HS-5 (cell line): ENCODE measurements at regions not wholly inside any gene's neighbourhood (a gene's known extent, or its start where the extent isn't known, plus 50 kb on each side); places are given as distances from the start of the nearest gene placed in this dataset.
"Not testable (repeated sequence)": the region's sequence is repeated elsewhere in the genome, so short reads cannot be mapped to it uniquely, and the experiment has no call there.

ENCODE experiments used
- DNase-seq: peaks from one replicate; pipeline ENCODE4 v3.0.0-alpha.2; 2012; ENCODE audit warnings: low read depth

DNA sequence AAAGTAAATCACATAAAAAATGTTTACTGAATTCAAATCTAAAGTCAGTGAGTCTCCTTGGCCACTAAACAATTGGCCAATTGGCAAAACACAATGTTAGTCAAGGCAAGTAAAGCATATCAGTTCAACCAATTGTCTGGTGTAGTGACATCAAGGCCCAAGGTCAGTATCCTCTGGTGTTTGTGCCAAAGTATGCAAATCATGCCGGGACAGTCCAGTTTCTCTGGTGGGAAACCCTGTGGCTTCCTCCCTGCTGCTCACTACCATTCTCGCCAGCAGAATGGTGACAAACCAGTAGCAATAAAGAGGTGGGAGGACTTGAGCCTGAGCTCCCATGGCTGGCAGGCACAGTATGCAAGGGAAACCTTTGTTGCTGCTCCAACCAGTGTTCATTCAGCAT lies 314.9 kb upstream of the FGF13 start:
- DNase-seq, result no peak

DNA sequence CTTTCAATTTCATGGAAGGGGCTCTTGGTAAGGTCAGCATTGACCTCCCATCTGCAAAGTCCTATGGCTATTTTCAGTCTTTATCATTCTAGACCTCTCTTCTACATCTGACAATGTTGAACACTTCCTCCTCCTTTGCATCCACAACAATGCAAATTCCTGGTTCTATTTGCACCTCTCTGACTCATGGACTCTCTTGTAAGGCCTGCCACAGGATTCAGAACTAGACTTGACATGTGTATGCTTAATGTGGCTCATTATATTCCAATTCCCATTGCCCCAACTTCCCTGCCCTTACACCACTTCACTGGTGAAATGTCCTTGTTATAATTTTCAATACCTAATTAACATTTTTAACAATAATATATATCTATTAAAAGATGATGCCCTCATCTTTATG lies 314.3 kb upstream of the FGF13 start:
- DNase-seq, result no peak

DNA sequence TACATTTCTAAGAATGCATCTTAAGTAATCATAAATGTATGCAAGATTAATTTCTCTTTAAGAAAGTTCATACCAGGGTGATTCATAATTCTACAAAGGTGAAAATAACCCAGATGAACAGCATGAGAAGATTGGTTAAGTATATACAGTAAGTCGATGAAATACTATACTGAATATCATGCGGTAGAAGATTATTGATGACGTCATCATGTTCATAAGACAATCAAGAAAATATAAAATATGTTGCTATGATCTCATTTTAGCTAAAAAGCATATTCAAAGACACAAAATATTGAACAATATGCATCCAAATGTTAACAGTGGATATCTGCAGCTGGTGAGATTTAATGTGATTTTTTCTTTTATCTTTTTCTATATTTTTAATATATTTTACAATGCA lies 312.0 kb upstream of the FGF13 start:
- no peak for DNase-seq

DNA sequence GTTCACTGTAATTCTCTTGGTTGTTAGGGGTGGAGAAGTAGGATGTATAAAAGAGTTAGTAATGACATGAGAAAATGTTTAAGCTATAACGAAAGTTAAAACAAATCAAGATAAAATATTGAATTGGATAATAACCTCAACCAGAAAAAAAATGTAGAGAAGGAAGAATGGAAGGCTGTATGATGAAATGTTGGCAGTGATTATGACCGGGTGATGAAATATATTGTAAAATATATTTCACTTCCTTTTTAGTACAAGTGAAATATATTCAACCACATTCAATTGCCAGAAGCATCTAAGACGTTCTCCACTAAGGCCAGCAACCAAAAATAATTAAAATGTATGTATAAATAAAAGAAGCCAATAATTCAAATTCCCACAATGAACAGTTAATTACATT lies 309.3 kb upstream of the FGF13 start:
- no peak for DNase-seq

DNA sequence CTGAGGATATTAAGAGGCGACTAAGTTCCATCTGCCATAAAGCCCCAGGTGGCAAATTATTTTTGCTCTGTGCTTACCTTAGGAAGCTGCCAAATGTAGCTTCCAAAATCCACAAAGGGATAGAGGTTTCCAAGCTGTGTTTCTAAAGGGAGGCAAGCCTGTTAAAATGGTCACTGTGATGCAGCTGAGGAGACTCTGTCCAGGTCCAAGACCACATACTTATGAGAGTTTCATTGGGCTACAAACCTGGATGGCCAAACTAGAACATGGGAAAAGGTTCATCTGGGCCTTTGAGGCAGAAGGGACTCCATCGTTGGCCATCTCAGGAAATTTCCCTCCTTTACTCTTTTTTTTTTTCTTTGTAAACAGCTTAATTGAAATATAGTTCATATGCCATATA lies 306.9 kb upstream of the FGF13 start:
- DNase-seq, result no peak

DNA sequence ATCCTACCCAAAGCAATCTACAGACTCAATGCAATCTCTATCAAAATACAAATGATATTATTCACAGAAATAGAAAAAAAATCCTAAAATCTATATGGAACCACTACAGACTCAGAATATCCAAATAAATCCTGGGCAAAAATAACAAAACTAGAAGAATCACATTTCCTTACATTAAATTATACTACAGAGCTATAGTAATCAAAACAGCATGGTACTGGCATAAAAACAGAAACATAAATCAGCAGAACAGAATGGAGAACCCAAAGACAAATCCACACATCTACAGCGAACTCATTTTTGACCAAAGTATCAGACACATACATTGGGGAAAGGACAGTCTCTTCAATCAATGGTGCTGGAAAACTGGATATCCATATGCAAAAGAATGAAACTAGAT lies 304.1 kb upstream of the FGF13 start:
- DNase-seq, result no peak

DNA sequence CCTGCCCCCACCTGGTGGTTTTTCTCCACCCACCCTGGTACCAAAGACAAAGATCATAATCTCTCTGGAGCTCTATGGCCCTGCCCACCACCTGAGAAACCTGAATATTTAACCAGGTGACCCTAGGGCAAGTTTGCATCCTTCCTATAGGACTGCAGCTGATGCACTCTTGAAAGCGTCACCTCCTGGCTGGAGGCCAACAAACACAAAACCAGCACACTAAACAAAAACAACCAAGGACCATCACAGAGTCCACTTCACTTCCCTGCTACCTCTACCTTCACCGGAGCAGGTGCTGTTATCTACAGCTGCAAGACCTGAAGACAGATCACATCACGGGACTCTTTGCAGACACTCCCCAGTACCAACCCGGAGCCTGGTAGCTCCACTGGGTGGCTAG lies 296.7 kb upstream of the FGF13 start:
- DNase-seq, result no peak

DNA sequence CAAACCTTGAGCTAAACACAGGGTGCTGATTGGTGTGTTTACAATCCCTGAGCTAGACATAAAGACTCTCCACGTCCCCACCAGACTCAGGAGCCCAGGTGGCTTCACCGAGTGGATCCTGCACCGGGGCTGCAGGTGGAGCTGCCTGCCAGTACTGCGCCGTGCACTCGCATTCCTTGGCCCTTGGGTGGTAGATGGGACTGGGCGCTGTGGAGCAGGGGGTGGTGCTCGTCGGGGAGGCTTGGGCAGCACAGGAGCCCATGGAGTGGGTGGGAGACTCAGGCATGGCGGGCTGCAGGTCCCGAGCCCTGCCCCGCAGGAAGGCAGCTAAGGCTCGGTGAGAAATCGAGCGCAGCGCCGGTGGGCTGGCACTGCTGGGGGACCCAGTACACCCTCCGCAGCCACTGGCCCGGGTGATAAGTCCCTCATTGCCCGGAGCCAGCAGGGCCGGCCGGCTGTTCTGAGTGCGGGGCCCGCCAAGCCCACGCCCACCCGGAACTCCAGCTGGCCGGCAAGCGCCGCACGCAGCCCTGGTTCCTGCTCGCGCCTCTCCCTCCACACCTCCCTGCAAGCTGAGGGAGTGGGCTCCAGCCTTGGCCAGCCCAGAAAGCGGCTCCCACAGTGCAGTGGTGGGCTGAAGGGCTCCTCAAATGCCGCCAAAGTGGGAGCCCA lies 292.5 kb upstream of the FGF13 start:
- DNase-seq, result not testable (repeated sequence)

DNA sequence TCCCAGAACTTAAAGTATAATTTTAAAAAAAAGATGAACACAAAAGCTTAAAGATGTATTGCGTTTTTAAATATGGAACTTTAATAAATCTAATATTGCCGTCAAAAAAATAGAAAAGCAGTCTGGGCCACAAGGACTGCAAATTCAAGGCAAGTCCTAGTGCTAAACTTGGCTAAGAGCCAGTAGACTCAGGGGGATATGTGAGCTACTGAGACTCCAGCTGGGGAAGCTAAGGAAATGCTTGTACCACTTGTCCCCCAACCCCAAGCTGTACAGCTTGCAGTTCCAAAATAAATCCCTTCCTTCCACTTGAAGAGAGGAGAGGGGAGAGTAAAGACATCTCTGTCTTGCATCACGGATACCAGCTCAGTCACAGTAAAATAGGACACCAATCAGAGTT lies 290.8 kb upstream of the FGF13 start:
- no peak for DNase-seq

DNA sequence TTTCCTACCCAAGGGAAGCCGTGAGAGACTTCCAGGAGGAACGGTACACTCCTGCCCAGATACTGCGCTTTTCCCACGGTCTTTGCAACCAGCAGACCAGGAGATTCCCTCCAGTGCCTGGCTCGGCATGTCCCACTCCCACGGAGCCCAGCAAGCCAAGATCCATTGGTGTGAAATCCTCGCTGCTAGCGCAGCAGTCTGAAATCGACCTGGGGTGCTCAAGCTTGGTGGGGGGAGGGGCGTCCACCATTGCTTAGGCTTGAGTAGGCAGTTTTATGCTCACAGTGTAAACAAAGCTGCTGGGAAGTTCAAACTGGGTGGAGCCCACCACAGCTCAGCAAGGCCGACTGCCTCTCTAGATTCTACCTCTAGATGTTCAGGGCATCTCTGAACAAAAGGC lies 284.8 kb upstream of the FGF13 start:
- DNase-seq, result no peak

DNA sequence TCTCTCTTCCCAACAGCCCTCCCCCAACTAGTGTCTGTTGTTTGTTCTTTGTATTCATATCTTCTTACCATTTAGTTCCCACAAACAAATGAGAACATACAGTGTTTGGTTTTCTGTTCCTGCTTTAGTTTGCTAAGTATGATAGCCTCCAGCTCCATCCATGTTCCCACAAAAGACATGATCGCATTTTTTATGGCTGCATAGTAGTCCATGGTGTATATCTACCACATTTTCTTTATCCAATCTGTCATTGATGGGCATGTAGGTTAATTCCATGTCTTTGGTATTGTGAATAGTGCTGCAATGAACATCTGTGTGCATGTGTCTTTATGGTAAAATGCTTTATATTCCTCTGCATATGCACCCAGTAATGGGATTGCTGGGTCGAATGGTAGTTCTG lies 283.9 kb upstream of the FGF13 start:
- no peak for DNase-seq

DNA sequence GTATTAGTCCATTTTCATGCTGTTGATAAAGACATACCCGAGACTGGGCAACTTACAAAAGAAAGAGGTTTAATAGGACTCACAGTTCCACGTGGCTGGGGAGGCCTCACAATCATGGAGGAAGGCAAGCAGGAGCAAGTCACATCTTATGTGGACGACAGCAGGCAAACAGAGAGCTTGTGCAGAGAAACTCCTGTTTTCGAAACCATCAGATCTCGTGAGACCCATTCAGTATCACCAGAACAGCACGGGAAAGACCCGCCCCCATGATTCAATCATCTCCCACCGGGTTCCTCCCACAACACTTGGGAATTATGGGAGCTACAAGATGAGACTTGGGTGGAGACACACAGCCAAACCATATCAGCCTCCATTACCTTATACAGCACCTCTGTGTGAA lies 278.9 kb upstream of the FGF13 start:
- not testable (repeated sequence) for DNase-seq

DNA sequence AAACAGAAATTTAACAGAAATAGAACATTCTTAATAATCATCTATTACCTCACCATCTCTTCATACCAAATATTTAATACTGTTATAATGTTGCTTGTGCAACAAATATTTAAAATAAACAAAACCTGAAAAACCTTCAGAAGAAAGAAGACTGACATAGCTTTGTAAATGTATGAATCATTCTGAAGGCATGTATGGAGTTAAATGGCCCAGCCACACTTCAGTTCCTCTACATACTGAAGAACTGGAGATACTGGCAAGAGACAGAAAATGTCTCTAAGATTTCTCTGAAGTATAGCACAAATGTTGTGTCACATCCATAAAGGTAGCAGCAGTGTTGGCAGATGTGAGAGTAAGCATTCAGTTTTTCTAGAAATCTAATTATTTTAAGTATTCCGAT lies 275.3 kb upstream of the FGF13 start:
- DNase-seq, result no peak

DNA sequence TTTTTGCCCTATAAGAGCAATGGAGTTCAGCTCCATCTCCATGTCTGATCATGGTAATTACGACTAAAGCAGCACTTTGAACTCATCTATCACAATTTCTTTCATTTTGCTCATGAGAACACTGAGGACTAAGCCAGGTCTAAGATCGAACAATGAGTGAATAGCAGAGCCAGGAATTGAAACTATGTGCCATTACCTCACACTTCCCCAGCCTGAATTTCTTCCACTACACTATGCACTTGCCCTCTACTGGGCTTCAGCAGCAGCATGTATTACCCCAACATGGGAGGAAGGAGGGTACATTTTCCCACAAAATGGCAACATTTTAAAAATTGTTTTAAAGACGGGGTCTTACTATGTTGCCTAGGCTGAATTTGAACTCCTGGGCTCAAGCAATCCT lies 274.7 kb upstream of the FGF13 start:
- no peak for DNase-seq

DNA sequence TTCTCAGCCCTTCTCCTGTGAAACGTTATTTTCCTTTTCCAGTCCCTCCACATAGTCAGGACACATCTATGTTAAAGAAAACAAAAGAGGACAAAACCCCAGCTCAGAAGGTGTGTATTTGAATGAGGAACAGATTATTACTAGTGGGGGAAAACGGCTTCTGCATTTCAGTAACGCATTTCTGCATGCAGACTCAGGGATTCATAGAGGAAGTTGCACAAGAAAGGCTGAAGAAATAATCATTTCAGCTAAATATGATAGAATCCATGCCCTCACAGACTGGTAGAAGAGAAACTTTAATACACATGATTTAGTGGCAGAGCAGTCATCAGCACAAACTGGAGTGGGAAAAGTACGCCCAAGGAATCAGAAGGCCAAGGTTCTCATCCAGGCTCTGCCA lies 270.8 kb upstream of the FGF13 start:
- no peak for DNase-seq

DNA sequence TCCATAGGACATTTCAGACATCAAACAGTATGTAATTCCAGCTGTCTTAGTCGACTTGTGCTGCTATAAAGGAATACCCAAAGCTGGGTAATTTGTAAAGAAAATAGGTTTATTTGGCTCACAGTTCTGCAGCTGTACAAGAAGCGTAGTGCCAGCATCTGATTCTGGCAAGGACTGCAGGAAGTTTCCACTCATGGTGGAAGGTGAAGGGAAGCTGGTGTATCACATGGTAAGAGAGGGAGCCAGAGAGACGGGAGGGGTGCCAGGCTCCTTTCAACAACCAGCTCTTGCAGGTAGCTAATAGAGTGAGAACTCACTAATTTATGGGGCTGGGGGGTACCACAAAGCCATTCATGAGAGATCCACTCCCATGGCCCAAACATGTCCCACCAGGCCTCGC lies 253.0 kb upstream of the FGF13 start:
- DNase-seq, result no peak

DNA sequence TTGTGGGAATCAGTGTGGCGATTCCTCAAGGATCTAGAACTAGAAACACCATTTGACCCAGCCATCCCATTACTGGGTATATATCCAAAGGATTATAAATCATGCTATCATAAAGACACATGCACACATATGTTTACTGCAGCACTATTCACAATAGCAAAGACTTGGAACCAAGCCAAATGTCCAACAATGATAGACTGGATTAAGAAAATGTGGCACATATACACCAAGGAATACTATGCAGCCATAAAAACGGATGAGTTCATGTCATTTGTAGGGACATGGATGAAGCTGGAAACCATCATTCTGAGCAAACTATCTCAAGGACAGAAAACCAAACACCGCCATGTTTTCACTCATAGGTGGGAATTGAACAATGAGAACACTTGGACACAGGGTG lies 250.9 kb upstream of the FGF13 start:
- not testable (repeated sequence) for DNase-seq

DNA sequence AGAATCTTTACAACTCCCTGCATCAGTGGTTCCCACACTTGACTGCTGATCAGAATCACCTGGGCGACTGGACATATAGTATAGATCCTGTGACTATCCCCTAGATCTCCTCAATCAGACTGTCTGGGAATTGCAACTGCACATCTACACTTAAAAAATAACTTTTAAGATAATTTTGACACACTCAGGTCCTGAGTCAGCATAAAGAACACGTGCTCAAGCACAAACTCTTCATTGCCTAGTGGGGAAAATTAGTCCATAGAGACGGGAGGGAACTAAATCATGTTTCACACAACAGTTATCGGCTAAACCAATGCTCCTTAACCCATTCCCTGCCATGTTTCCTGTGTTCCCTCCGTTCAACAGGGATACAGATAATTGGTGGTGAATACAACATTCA lies 243.5 kb upstream of the FGF13 start:
- DNase-seq, result no peak

DNA sequence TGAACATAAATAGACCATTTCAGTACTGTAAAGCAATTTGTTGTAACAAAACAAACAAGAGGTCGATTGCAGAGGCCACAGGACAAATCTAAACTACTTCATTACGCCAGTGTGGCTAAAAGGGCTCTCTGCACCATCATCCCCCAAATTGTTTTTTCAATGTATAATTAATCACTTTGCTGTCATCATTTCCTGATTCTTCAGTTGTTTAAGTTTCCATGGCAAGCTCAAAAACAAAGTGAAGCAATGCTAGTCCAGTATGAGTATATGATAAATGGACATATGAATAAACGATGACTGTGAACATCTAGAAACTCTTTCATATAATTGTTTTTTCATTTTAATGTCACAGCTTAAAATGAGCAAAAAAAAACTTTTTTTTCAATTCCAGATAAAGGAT lies 235.4 kb upstream of the FGF13 start:
- no peak for DNase-seq

DNA sequence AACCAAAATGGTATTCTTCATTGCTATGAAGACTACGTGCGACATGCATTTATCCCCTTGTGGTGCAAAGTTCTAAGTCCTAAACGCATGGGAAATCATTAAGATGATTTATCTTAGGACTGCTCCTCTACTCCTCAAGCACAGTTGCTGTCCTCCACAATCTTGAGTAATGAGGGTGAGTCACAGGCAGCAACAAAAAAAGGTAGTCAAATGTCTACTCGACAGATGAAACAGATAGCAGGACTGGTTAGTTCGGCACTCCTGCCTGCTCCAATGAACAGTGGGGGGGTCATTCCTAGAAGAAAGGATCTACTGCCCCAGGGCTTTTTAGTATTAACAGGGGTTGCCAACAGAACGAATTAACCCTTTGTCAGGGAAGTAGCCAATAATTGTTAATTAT lies 233.7 kb upstream of the FGF13 start:
- DNase-seq, result no peak

DNA sequence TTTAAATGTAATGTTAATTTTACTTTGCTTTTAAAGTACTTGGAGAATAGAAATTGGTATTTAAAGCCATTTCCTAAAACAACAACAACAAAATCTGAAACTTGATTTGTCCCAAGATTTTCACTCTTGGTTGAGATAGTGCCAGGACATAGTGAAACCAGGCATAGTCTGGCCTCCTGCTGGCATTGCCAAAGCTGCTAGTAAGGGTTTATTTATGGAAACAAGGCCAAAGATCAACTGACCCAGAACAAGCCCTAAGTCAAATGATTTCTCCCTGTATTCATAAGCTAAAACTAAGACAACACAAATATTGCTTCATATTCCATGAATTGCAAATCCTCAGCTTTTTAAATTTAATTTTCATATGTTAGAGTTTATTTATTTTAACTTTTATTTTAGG lies 227.5 kb upstream of the FGF13 start:
- no peak for DNase-seq

DNA sequence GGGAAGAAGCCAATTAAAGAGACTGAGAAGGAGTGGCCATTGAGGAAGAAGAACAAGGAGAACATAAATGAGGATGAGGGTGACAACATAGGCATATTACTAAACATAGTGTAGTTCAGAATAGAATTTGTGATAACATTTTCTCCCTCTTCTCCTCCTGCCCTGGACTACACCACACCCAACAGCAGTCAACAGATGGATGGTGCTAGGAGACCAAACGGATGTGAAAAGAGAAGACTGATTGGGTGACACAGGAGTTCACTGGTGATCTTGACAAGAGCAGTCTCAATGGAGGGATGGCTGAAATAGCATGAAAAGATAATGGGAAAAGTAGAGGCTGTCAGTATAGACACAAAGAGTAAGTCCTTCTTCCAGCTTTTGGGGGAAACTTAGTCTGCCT lies 226.5 kb upstream of the FGF13 start:
- DNase-seq, result no peak

DNA sequence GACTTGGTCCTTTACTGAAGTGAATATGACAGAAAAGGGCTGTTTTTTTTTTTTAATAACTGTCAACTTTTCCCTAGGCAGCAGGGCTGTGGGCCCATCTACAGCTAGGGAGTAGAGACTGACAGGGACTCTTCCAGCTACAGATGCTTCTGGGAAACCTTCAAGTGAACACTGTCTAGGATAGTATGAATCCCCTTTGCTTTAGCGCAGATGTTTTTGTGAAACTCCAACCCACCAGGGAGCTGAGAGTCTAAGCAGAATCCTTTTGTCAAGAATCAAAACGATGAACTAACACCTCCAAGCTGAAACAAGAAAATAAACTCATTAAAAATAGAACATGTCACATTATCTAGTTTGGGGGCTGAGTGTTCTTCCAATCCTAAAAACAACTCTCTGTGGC lies 219.7 kb upstream of the FGF13 start:
- no peak for DNase-seq

DNA sequence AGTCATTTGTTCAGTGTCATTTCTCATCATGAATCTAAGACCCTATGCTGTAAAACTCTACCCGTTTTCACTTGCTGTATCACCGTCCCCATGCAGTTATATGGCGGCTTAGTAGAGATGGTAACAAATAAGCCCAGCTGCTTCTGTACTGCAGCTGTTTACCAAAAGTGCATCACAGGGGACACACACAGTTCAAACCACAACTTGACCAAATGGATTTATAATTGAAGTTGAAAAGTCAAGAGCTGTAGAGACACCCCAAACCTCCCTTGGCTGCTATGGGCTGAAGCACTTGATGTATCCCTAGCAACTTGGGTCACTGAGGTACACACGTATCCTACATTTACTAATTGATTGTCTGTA lies 219.0 kb upstream of the FGF13 start:
- no peak for DNase-seq
